H9 (cell line): ENCODE measurements at regions not wholly inside any gene's neighbourhood (a gene's known extent, or its start where the extent isn't known, plus 50 kb on each side); places are given as distances from the start of the nearest gene placed in this dataset.
A peak's percentile ranks its signal among the peaks of the same experiment; 100 is the strongest.
"Not testable (repeated sequence)": the region's sequence is repeated elsewhere in the genome, so short reads cannot be mapped to it uniquely, and the experiment has no call there.

Source experiments
- DNase-seq: peaks from one replicate; pipeline ENCODE4 v3.0.0-alpha.2; 2017
- H2AFZ ChIP-seq: one replicate; pipeline ENCODE4 v1.6.1; 2013; ENCODE audit warnings: mild to moderate bottlenecking, low read length, control low read depth, moderate library complexity
- H2AK5ac ChIP-seq: 2 replicates; pipeline ENCODE4 v1.6.1; 2013; ENCODE audit warnings: low read length, control low read depth, mixed read lengths; ENCODE audit not compliant: insufficient read length
- H2BK120ac ChIP-seq: one replicate; pipeline ENCODE4 v1.6.1; 2013; ENCODE audit warnings: low read depth, mild to moderate bottlenecking, low read length, control low read depth, inconsistent platforms; ENCODE audit not compliant: poor library complexity, severe bottlenecking
- H2BK12ac ChIP-seq: 2 replicates; pipeline ENCODE4 v1.6.1; 2013; ENCODE audit warnings: low read length, control low read depth, mixed read lengths, low read depth; ENCODE audit not compliant: insufficient read length
- H2BK15ac ChIP-seq: 2 replicates; pipeline ENCODE4 v1.6.1; 2013; ENCODE audit warnings: low read depth, low read length, control low read depth
- H2BK20ac ChIP-seq: one replicate; pipeline ENCODE4 v1.6.1; 2013; ENCODE audit warnings: low read depth, mild to moderate bottlenecking, low read length, control low read depth, inconsistent platforms; ENCODE audit not compliant: poor library complexity, severe bottlenecking
- H2BK5ac ChIP-seq: 2 replicates; pipeline ENCODE4 v1.6.1; 2013; ENCODE audit warnings: low read length, control low read depth, mixed read lengths; ENCODE audit not compliant: insufficient read length
- H3K14ac ChIP-seq: 2 replicates; pipeline ENCODE4 v1.6.1; 2013; ENCODE audit warnings: low read length, control low read depth; ENCODE audit not compliant: insufficient read depth
- H3K18ac ChIP-seq: 2 replicates; pipeline ENCODE4 v1.6.1; 2013; ENCODE audit warnings: low read depth, mild to moderate bottlenecking, mixed read lengths, low read length, control low read depth; ENCODE audit not compliant: insufficient read length
- H3K23ac ChIP-seq: 2 replicates; pipeline ENCODE4 v1.6.1; 2013; ENCODE audit warnings: low read length, control low read depth, mixed read lengths, low read depth; ENCODE audit not compliant: insufficient read length
- H3K23me2 ChIP-seq: 2 replicates; pipeline ENCODE4 v1.6.1; 2013; ENCODE audit warnings: low read depth, mild to moderate bottlenecking, mixed read lengths, low read length, control low read depth; ENCODE audit not compliant: insufficient read length, poor library complexity, severe bottlenecking
- H3K27ac ChIP-seq: 2 replicates; pipeline ENCODE4 v1.5.1; 2013; ENCODE audit warnings: low read length, control low read depth, mixed read lengths, low read depth; ENCODE audit not compliant: insufficient read length
- H3K27me3 ChIP-seq: 2 replicates; pipeline ENCODE4 v1.6.1; 2013; ENCODE audit warnings: low read length, control low read depth, inconsistent platforms; ENCODE audit not compliant: insufficient read depth
- H3K4ac ChIP-seq: 2 replicates; pipeline ENCODE4 v1.6.1; 2013; ENCODE audit warnings: low read depth, mild to moderate bottlenecking, control low read depth, inconsistent platforms, low read length, moderate library complexity
- H3K4me1 ChIP-seq: 2 replicates; pipeline ENCODE4 v1.6.1; 2013; ENCODE audit warnings: low read length, control low read depth, inconsistent platforms; ENCODE audit not compliant: insufficient read depth
- H3K4me2 ChIP-seq: 2 replicates; pipeline ENCODE4 v1.6.1; 2013; ENCODE audit warnings: low read length, control low read depth, mixed read lengths; ENCODE audit not compliant: insufficient read length, insufficient read depth
- H3K56ac ChIP-seq: 2 replicates; pipeline ENCODE4 v1.6.1; 2013; ENCODE audit warnings: low read depth, mild to moderate bottlenecking, mixed read lengths, low read length, control low read depth; ENCODE audit not compliant: insufficient read length
- H3K79me1 ChIP-seq: 2 replicates; pipeline ENCODE4 v1.6.1; 2013; ENCODE audit warnings: low read depth, mild to moderate bottlenecking, moderate library complexity, low read length, control low read depth, inconsistent platforms; ENCODE audit not compliant: insufficient read depth, poor library complexity, severe bottlenecking
- H3K79me2 ChIP-seq: 2 replicates; pipeline ENCODE4 v1.6.1; 2013; ENCODE audit warnings: low read length, control low read depth, inconsistent platforms; ENCODE audit not compliant: insufficient read depth
- H3K9ac ChIP-seq: 2 replicates; pipeline ENCODE4 v1.6.1; 2013; ENCODE audit warnings: low read length, control low read depth, mixed read lengths; ENCODE audit not compliant: insufficient read length; ENCODE audit errors: extremely low read depth
- H3K9me3 ChIP-seq: one replicate; pipeline ENCODE4 v1.6.1; 2013; ENCODE audit warnings: low read depth, low read length, inconsistent platforms; ENCODE audit not compliant: control insufficient read depth
- H3T11ph ChIP-seq: one replicate; pipeline ENCODE4 v1.6.1; 2013; ENCODE audit warnings: mild to moderate bottlenecking, low read length, control low read depth, inconsistent platforms
- H4K20me1 ChIP-seq: one replicate; pipeline ENCODE4 v1.6.1; 2013; ENCODE audit not compliant: control insufficient read depth, insufficient read length, insufficient read depth
- H4K5ac ChIP-seq: 2 replicates; pipeline ENCODE4 v1.6.1; 2013; ENCODE audit warnings: low read depth, mild to moderate bottlenecking, mixed read lengths, low read length, control low read depth; ENCODE audit not compliant: insufficient read length
- H4K8ac ChIP-seq: replicated peaks from 2 replicates; pipeline ENCODE4 v1.6.1; 2013; ENCODE audit warnings: low read length, control low read depth, mixed read lengths, low read depth; ENCODE audit not compliant: insufficient read length
- H4K91ac ChIP-seq: 2 replicates; pipeline ENCODE4 v1.6.1; 2013; ENCODE audit warnings: low read depth, mild to moderate bottlenecking, moderate library complexity, mixed read lengths, low read length, control low read depth; ENCODE audit not compliant: insufficient read length
- H3K27ac Mint-ChIP-seq, 3 experiments: 2 replicates in 2 of 3; 3 replicates in 1 of 3; pipeline ENCODE4 v1.8.0; 2020 to 2021; ENCODE audit warnings: mixed read lengths in 3 of 3, mild to moderate bottlenecking in 1 of 3, moderate library complexity in 1 of 3
- H3K27me3 Mint-ChIP-seq: 2 replicates; pipeline ENCODE4 v1.8.0; 2021; ENCODE audit warnings: low read depth, mild to moderate bottlenecking, moderate library complexity, mixed read lengths
- H3K36me3 Mint-ChIP-seq, 3 experiments: 2 replicates in 2 of 3; 3 replicates in 1 of 3; pipeline ENCODE4 v1.8.0; 2020 to 2021; ENCODE audit warnings: low read depth in 3 of 3, mixed read lengths in 3 of 3; ENCODE audit not compliant: insufficient read depth in 1 of 3
- H3K4me1 Mint-ChIP-seq, 2 experiments: 2 replicates each; pipeline ENCODE4 v1.8.0; 2020; ENCODE audit warnings: mixed read lengths in 2 of 2
- H3K4me3 Mint-ChIP-seq, 2 experiments: 2 replicates in 1 of 2; 3 replicates in 1 of 2; pipeline ENCODE4 v1.8.0; 2020 to 2021; ENCODE audit warnings: mild to moderate bottlenecking in 2 of 2, mixed read lengths in 2 of 2, moderate library complexity in 1 of 2
- H3K9me3 Mint-ChIP-seq, 2 experiments: 2 replicates in 1 of 2; 3 replicates in 1 of 2; pipeline ENCODE4 v1.8.0; 2020; ENCODE audit warnings: mild to moderate bottlenecking in 2 of 2, mixed read lengths in 2 of 2, moderate library complexity in 1 of 2
- CTCF ChIP-seq: fragments of 200-600 bp; sonication (generic); conservative IDR thresholded peaks from 3 replicates; pipeline ENCODE4 v1.8.0; 2021; ENCODE audit warnings: antibody characterized with exemption, mild to moderate bottlenecking
- WGBS: extraction: QIAGEN DNeasy Blood & Tissue Kit; methylation state at CpG from one replicate; pipeline ENCODE4 v1.1.7; 2013; ENCODE audit warnings: missing lambda C conversion rate, low lambda C conversion rate, mixed read lengths; ENCODE audit not compliant: insufficient read length; ENCODE audit errors: extremely low coverage; 5-methylcytosine and 5-hydroxymethylcytosine counted together

GRCh38 chr3:159260049-159260662 is 458.3 kb downstream of the MFSD1 start:
- Histone ChIP-seq H2AFZ (no peak overlapping the region), H2BK120ac (no peak overlapping the region), H4K5ac (no peak overlapping the region), H4K91ac (no peak overlapping the region), H2BK20ac (no peak overlapping the region), H3K27ac (no peak overlapping the region), H2BK5ac (no peak overlapping the region), H2BK15ac (no peak overlapping the region), H3K79me2 (no peaks in the 10 kb centered on the region), H3K14ac (no peak overlapping the region), H3K4me2 (no peak overlapping the region), H3K79me1 (no peaks in the 10 kb centered on the region), H3K9ac (no peak overlapping the region), H3K56ac (no peak overlapping the region), H3K23me2 (no peaks in the 10 kb centered on the region), H3K9me3 (no peaks in the 10 kb centered on the region), H3T11ph (no peak overlapping the region), H2AK5ac (no peak overlapping the region), H4K8ac (no peak overlapping the region), H2BK12ac (no peak overlapping the region), H3K4me1 (no peaks in the 10 kb centered on the region), H3K23ac (no peak overlapping the region), H4K20me1 (no peaks in the 10 kb centered on the region), H3K18ac (no peak overlapping the region), H3K4ac (no peak overlapping the region), H3K27me3 (no peaks in the 10 kb centered on the region)
- peak; percentile 84 for TF ChIP-seq CTCF
- no peak overlapping the region for H3K4me3 Mint-ChIP-seq
- peaks cover 8% of the 10 kb centered on the region for H3K27me3 Mint-ChIP-seq
- H3K27ac Mint-ChIP-seq = no peak overlapping the region
- no peaks in the 10 kb centered on the region for H3K4me1 Mint-ChIP-seq
- peak; percentile 31 for DNase-seq
- no CpG with 5 or more reads among the region's 5 CpGs for WGBS
- no peaks in the 10 kb centered on the region for H3K36me3 Mint-ChIP-seq
- H3K9me3 Mint-ChIP-seq = no peaks in the 10 kb centered on the region

- H4K5ac ChIP-seq, H3K4me1 Mint-ChIP-seq, H3K27ac ChIP-seq, H3K79me2 ChIP-seq, H3K4me1 ChIP-seq, H3K9ac ChIP-seq, H4K8ac ChIP-seq, H4K20me1 ChIP-seq, H3K23ac ChIP-seq, H4K91ac ChIP-seq, H3K27me3 ChIP-seq, H2BK15ac ChIP-seq, H3K79me1 ChIP-seq, H2BK5ac ChIP-seq, H3K4me2 ChIP-seq, H3K14ac ChIP-seq, H2BK12ac ChIP-seq, H3K4ac ChIP-seq, H3K27ac Mint-ChIP-seq, H2BK20ac ChIP-seq, H2BK120ac ChIP-seq, H3K9me3 Mint-ChIP-seq, H3T11ph ChIP-seq, H3K56ac ChIP-seq, H2AFZ ChIP-seq, H3K36me3 Mint-ChIP-seq, H3K18ac ChIP-seq, H3K4me3 Mint-ChIP-seq, H3K27me3 Mint-ChIP-seq, H2AK5ac ChIP-seq, H3K9me3 ChIP-seq, H3K23me2 ChIP-seq, DNase-seq: not testable (repeated sequence)
- WGBS = no CpG with 5 or more reads among the region's 4 CpGs
These were observed 459.5 kb downstream of the MFSD1 start for GRCh38 chr3:159261333-159261732.
